ENCODE measurements at regions not wholly inside any gene's neighbourhood (a gene's known extent, or its start where the extent isn't known, plus 50 kb on each side); places are given as distances from the start of the nearest gene placed in this dataset.

DNA sequence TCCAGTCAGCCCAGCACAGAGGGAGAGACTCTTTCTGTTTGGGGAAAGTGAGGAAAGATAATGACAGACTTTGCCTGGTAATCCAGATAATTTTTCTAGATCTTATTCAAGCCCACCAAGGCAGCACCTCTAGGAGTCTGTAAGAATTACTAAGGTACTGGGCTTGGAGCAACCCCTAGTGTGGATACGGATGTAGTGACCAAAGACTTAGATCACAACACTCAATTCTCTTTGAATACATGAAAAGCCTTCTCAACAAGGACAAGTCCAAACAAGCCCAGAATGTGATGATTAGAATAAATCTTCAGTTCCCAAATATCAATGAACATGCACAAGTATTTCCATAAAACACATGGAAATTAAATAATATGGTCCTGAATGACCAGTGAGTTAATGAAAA lies 206.9 kb downstream of the MRPL39 start:
- Mint-ChIP-seq H3K4me1 (ENCODE audit: low read depth) (peaks cover 5% of the 10 kb centered on the region), H3K27me3 (peaks cover 1% of the 10 kb centered on the region), H3K4me3 (no peak overlapping the region), H3K27ac (no peak overlapping the region), H3K36me3 (ENCODE audit: low read depth) (no peaks in the 10 kb centered on the region), H3K9me3 (no peaks in the 10 kb centered on the region)
- intact Hi-C loops (cut with micrococcal nuclease), result no loop called here

DNA sequence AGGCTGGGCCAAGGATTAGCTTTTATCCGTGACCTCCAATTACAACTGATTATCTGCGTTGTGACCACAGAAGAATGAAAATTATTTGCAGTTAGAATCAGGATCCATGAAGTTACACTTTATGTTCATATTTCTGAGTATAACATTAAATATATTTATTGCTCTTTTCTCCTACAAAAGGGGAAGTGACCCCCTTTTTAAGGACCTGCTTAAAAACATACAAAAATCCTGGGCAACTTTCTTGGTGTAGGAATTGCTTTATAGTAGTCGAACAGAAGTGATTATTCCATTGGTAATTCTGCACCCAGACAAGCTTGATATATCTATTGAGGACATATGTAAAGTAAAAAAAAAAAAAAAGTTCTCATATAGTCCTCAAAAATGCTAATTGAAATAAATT lies 208.7 kb downstream of the MRPL39 start:
- intact Hi-C loops (cut with micrococcal nuclease), result no loop called here
- H3K4me3 Mint-ChIP-seq, result no peak overlapping the region
- H3K27ac Mint-ChIP-seq, result no peak overlapping the region
- peaks cover 1% of the 10 kb centered on the region for H3K27me3 Mint-ChIP-seq
- peaks cover 5% of the 10 kb centered on the region for H3K4me1 Mint-ChIP-seq (ENCODE audit: low read depth)
- no peaks in the 10 kb centered on the region for H3K36me3 Mint-ChIP-seq (ENCODE audit: low read depth)
- H3K9me3 Mint-ChIP-seq, result no peaks in the 10 kb centered on the region

DNA sequence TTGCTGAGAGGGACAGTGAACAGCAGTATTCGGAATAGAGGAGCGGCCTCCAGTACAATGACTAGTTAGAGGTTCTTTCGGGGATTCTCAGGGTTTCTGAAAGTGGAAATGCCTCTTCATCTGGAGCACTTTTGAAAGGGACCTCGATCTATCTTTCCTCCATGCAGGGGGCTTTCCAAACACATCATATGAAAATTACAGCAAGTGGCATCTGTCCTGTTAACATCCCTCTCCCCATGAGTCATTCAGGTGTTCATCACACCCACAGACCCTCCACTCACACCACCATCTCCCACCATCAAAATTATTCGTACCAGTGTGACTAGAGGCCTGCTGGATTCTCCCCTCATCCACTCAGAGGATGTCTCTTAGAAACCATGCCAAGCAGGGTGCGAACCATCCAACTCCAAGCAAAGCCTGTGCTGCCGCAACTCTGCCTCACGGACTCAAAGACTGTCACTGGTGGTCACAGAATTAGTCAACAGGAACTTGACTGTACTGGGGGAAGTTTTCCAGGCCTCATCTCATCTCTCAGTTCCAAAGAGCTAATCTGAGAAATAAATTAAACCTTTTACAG lies 211.1 kb downstream of the MRPL39 start:
- no peaks in the 10 kb centered on the region for H3K27me3 Mint-ChIP-seq
- H3K27ac Mint-ChIP-seq, result no peak overlapping the region
- H3K36me3 Mint-ChIP-seq (ENCODE audit: low read depth), result no peaks in the 10 kb centered on the region
- peaks cover 13% of the 10 kb centered on the region for H3K4me1 Mint-ChIP-seq (ENCODE audit: low read depth)
- H3K9me3 Mint-ChIP-seq, result no peaks in the 10 kb centered on the region
- no peak overlapping the region for H3K4me3 Mint-ChIP-seq
- intact Hi-C loops (cut with micrococcal nuclease), result no loop called here

- peaks cover 20% of the 10 kb centered on the region for H3K4me1 Mint-ChIP-seq (ENCODE audit: low read depth)
- intact Hi-C loops (cut with micrococcal nuclease), result no loop called here
- H3K27ac Mint-ChIP-seq, result peak overlapping the region; percentile 25
- H3K36me3 Mint-ChIP-seq (ENCODE audit: low read depth), result no peaks in the 10 kb centered on the region
- peaks cover 7% of the 10 kb centered on the region for H3K27me3 Mint-ChIP-seq
- H3K4me3 Mint-ChIP-seq, result no peak overlapping the region
- H3K9me3 Mint-ChIP-seq, result no peaks in the 10 kb centered on the region
Observed at GRCh38 chr21:25391777-25392176, 215.5 kb downstream of the MRPL39 start.

GRCh38 chr21:25390701-25391100 lies 216.6 kb downstream of the MRPL39 start:
- no peaks in the 10 kb centered on the region for H3K36me3 Mint-ChIP-seq (ENCODE audit: low read depth)
- no peak overlapping the region for H3K27ac Mint-ChIP-seq
- H3K4me1 Mint-ChIP-seq (ENCODE audit: low read depth), result peaks cover 15% of the 10 kb centered on the region
- no peaks in the 10 kb centered on the region for H3K9me3 Mint-ChIP-seq
- no peak overlapping the region for H3K4me3 Mint-ChIP-seq
- peaks cover 7% of the 10 kb centered on the region for H3K27me3 Mint-ChIP-seq
- intact Hi-C loops (cut with micrococcal nuclease), result no loop called here

- H3K9me3 Mint-ChIP-seq, result no peaks in the 10 kb centered on the region
- intact Hi-C loops (cut with micrococcal nuclease), result loop anchor here (5.0 to 10.0 kb wide), 4 partner anchors 105 to 1535 kb away; no protein-coding TSS in a partner anchor
- no peaks in the 10 kb centered on the region for H3K36me3 Mint-ChIP-seq (ENCODE audit: low read depth)
- peaks cover 15% of the 10 kb centered on the region for H3K4me1 Mint-ChIP-seq (ENCODE audit: low read depth)
- peaks cover 7% of the 10 kb centered on the region for H3K27me3 Mint-ChIP-seq
- no peak overlapping the region for H3K27ac Mint-ChIP-seq
- H3K4me3 Mint-ChIP-seq, result no peak overlapping the region
Observed at GRCh38 chr21:25387665-25388064, 219.6 kb downstream of the MRPL39 start.

DNA sequence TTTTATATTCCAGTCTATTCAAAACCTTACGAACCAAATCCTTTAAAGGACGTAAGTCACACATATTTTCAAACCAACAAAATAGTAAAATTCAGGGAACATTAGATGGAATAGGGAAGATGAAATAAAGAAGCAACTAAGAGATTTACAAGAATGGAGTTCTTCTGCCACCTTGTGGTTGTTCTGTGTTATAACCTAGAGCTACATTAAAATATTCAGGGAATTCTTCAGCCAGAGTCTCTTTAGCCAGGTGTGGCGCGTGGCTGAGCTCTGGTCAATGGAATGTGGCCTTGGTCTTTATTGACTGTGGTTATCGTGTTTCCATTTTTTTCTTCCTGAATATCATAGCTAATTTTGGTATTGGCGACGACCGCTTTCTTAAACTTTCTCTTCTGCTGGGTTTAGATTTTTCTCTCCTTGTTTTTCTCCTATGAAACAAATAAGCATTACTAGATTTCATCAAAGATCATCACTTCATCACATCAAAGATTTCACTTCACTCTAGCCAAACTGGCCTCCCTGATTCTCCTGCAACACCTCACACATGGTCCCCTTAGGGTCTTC lies 221.3 kb downstream of the MRPL39 start:
- intact Hi-C loops (cut with micrococcal nuclease), result loop anchor here (5.0 to 10.0 kb wide), 4 partner anchors 104 to 1534 kb away; no protein-coding TSS in a partner anchor
- no peaks in the 10 kb centered on the region for H3K36me3 Mint-ChIP-seq (ENCODE audit: low read depth)
- H3K4me1 Mint-ChIP-seq (ENCODE audit: low read depth), result peaks cover 5% of the 10 kb centered on the region
- no peaks in the 10 kb centered on the region for H3K9me3 Mint-ChIP-seq
- no peak overlapping the region for H3K27ac Mint-ChIP-seq
- H3K4me3 Mint-ChIP-seq, result no peak overlapping the region
- peaks cover 7% of the 10 kb centered on the region for H3K27me3 Mint-ChIP-seq

DNA sequence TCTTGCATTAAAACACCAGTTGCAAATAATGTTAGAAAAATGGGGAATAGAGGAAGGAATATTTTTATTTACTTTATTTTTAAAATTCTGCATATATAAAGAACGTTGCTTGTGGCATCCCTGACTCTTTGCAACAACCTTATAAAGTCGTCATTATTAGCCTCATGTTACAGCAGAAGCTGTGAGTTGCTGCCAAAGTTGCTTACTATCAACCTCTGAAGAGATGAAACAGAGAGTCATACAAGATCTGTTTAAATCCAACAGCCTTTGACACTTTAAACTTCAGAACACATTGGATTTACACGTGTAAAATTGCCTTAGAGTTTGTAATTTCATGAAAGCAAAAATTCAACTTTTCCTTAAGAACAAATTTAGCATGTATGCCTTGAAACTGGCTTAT lies 221.9 kb downstream of the MRPL39 start:
- no peak overlapping the region for H3K4me3 Mint-ChIP-seq
- peaks cover 6% of the 10 kb centered on the region for H3K27me3 Mint-ChIP-seq
- no peaks in the 10 kb centered on the region for H3K36me3 Mint-ChIP-seq (ENCODE audit: low read depth)
- intact Hi-C loops (cut with micrococcal nuclease), result loop anchor here (5.0 to 10.0 kb wide), 4 partner anchors 103 to 1533 kb away; no protein-coding TSS in a partner anchor
- H3K27ac Mint-ChIP-seq, result no peak overlapping the region
- H3K4me1 Mint-ChIP-seq (ENCODE audit: low read depth), result no peaks in the 10 kb centered on the region
- no peaks in the 10 kb centered on the region for H3K9me3 Mint-ChIP-seq

DNA sequence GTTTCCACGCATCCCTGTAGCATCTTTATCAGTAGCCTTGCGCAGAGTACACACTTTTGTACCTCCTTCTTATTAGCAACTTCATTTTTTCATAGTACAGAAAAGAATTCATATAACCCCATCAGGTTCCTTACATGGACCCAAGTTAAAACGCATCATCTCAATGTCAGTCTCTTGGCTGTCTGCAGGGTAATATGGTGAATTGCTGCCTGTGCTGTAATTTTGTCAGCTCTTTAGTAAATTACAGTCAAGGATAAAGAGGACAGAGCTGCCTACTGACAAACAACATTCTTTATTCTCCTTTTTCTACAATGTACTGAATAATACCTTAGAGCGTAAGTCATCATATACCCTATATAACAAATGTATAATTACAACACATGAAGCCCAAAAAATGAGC lies 222.5 kb downstream of the MRPL39 start:
- Mint-ChIP-seq H3K27ac (no peak overlapping the region), H3K36me3 (ENCODE audit: low read depth) (no peaks in the 10 kb centered on the region), H3K9me3 (no peaks in the 10 kb centered on the region), H3K4me3 (no peak overlapping the region), H3K27me3 (peaks cover 4% of the 10 kb centered on the region), H3K4me1 (ENCODE audit: low read depth) (no peaks in the 10 kb centered on the region)
- intact Hi-C loops (cut with micrococcal nuclease), result loop anchor here (5.0 to 10.0 kb wide), 4 partner anchors 102 to 1532 kb away; no protein-coding TSS in a partner anchor

- H3K27me3 Mint-ChIP-seq, result peaks cover 3% of the 10 kb centered on the region
- intact Hi-C loops (cut with micrococcal nuclease), result loop anchor here (10.0 kb wide), 2 partner anchors 489 to 869 kb away; no protein-coding TSS in a partner anchor
- no peak overlapping the region for H3K4me3 Mint-ChIP-seq
- no peaks in the 10 kb centered on the region for H3K36me3 Mint-ChIP-seq (ENCODE audit: low read depth)
- no peaks in the 10 kb centered on the region for H3K9me3 Mint-ChIP-seq
- no peaks in the 10 kb centered on the region for H3K4me1 Mint-ChIP-seq (ENCODE audit: low read depth)
- H3K27ac Mint-ChIP-seq, result no peak overlapping the region
Observed at GRCh38 chr21:25383545-25383944, 223.7 kb downstream of the MRPL39 start.

DNA sequence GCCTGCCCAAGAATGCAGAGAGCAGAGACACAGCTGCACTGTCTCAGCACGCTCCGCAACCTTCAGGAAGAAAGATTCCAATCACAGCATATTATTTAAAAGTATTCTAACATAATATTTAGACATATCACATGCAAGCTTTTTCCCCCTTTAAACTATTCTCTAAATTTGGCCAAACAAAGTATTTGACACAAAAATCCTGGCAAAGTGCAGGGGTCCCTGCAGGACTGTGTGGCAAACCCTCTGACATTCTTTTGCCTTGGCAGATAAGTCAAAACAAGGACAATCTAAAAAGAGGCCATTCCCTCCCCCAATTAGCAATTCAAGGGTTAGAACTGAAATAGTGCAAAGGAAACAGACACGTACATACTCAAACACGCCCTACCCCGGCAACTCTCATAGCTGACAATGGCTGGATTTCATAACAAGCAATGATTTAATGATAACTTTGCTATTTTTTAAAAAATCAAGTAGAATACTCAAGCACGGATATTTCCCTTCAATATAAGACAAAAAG lies 225.3 kb downstream of the MRPL39 start:
- no peaks in the 10 kb centered on the region for H3K4me1 Mint-ChIP-seq (ENCODE audit: low read depth)
- H3K9me3 Mint-ChIP-seq, result no peaks in the 10 kb centered on the region
- H3K27me3 Mint-ChIP-seq, result no peaks in the 10 kb centered on the region
- no peaks in the 10 kb centered on the region for H3K36me3 Mint-ChIP-seq (ENCODE audit: low read depth)
- no peak overlapping the region for H3K27ac Mint-ChIP-seq
- intact Hi-C loops (cut with micrococcal nuclease), result loop anchor here (10.0 kb wide), 2 partner anchors 487 to 867 kb away; no protein-coding TSS in a partner anchor
- no peak overlapping the region for H3K4me3 Mint-ChIP-seq

- Mint-ChIP-seq H3K4me1 (ENCODE audit: low read depth) (no peaks in the 10 kb centered on the region), H3K4me3 (no peak overlapping the region), H3K9me3 (no peaks in the 10 kb centered on the region), H3K36me3 (ENCODE audit: low read depth) (no peaks in the 10 kb centered on the region), H3K27me3 (no peaks in the 10 kb centered on the region), H3K27ac (no peak overlapping the region)
- intact Hi-C loops (cut with micrococcal nuclease), result no loop called here
Observed at GRCh38 chr21:25375675-25376074, 231.6 kb downstream of the MRPL39 start.

GRCh38 chr21:25373126-25374082 lies 233.9 kb downstream of the MRPL39 start:
- no peaks in the 10 kb centered on the region for H3K27me3 Mint-ChIP-seq
- no peaks in the 10 kb centered on the region for H3K4me1 Mint-ChIP-seq (ENCODE audit: low read depth)
- intact Hi-C loops (cut with micrococcal nuclease), result no loop called here
- H3K27ac Mint-ChIP-seq, result no peak overlapping the region
- no peaks in the 10 kb centered on the region for H3K9me3 Mint-ChIP-seq
- no peaks in the 10 kb centered on the region for H3K36me3 Mint-ChIP-seq (ENCODE audit: low read depth)
- no peak overlapping the region for H3K4me3 Mint-ChIP-seq

Data from dendritic cell treated with granulocyte-macrophage colony-stimulating factor and Interleukin-4, amounts not matched to agents 40 ng/mL and 50 ng/mL, for 4 days (primary cell).